ENCODE measurements at regions not wholly inside any gene's neighbourhood (a gene's known extent, or its start where the extent isn't known, plus 50 kb on each side); places are given as distances from the start of the nearest gene placed in this dataset.

DNA sequence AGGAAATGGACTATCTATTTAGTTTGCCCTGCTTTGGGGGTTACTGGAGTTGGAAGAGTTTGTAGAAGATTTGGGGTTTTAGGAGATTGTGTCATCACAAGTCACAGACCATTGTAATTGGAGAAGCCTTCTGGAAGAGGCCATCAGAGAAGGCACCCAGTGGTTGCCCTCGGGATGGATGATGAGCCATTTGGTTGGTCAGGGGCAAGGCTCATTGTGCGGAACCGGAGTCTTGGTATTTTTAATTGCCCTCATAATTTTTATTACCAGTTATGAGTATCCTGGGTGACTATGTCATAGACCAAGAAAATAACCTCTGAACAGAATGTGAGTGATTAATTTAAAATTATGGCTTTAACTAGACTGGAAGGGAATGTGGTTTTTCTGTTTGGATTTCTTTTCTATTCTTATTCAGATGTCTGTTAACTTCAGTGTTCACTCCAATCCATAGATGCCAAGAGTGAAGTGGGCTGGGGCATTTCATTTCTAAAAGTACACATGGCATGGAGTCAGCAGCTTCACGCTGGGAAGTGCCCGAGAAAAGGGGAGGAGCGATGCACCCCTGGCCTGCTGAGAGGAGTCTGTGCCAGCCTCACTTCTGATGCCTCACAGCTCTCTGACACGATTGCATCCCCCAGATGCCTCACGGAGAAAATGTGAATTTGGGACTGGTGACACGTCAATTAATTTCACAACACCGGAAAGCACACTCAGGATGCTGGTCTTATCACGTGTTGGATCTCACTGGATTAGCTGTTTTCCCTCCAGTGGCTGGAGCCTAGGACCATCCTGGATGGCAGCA, 225.6 kb upstream of the IGFBP3 start:
- peak; percentile 86 for DNase-seq

- peak; percentile 98 for DNase-seq
Measured at GRCh38 chr7:46145412-46145811, 224.3 kb upstream of the IGFBP3 start.

DNA sequence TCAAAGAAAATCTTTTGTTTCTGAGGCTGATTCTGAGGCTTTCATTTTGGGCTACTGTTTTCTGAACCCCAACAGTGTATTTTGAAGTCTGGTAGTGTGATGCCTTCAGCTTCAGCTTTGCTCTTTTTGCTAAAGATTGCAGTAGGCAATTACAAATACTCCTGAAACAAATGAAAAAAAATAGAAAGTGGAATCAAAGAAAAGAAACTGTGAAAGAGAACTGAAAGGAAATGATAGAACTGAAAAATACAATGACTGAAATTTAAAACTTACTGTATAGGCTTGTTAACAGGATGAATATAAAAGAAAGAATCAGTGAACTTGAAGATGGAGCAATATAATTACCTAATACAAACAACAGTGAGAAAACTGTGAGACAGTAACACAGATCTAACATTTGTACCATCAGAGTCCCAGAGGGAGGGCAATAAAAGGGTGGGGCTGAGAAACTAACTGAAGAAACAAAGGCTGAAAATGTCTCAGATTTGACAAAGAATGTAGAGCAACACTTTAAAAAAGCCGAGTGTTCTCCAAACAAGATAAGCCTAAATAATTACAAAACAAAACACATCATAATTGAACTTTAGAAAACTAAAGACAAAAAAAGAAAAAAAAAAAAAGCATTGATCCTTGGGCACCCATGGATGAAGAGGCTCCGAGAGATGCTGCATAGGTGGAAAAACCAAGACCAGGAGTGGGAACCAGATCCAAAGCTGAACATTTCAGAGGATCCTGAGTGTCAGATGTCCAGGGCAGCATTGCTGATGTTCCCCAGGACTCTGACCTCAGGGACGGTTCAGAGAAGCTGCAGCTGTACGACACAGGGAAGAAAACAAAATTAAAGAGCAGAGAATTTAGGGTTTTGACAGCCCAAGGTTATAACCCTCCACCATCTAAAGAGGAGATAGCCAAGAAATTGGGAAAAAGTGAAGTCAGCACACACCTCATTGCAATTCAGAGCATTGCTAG, 223.2 kb upstream of the IGFBP3 start:
- no peak for DNase-seq

- DNase-seq = no peak
Measured at GRCh38 chr7:46143421-46143820, 222.3 kb upstream of the IGFBP3 start.

- peak; percentile 84 for DNase-seq
Measured at GRCh38 chr7:46139079-46139478, 218.0 kb upstream of the IGFBP3 start.

- DNase-seq = no peak
Measured at GRCh38 chr7:46137725-46138124, 216.7 kb upstream of the IGFBP3 start.

GRCh38 chr7:46135557-46135956, 214.5 kb upstream of the IGFBP3 start:
- DNase-seq = no peak

DNA sequence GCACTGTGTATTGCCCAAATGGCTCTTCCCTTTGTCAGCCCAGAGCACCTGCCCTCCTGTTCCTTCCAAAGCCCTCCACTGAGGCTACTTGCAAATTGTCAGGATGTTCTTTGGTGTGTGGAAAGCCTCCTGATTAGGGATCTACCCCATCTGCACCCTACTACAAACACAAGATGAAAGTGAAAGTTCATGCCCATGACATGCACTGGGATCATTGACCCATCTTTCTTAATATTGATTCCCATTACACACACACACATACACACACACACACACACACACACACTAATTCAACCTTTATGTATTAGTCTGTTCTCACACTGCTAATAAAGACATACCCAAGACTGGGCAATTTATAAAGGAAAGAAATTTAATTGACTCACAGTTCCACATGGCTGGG, 213.7 kb upstream of the IGFBP3 start:
- DNase-seq = no peak

- DNase-seq = no peak
Measured at GRCh38 chr7:46134385-46134784, 213.3 kb upstream of the IGFBP3 start.

DNA sequence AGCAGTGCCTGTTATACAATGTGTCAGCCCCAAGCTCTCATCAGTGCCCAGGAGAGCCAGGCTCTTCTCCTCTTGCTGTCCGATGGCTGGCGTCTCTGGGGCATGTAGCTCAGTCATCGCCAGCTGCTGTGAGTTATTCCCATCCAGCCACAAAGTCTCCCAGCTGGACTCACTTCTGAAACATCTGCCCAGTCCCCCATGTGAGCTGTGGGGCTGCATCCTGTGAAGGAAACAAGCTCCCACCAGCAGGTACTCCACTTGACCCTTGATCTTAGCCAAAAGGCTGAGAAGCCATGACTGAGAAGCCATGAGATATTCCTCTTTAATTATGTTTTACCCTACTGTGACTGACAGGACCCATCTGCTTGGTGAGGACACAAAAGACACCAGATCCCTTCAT, 212.7 kb upstream of the IGFBP3 start:
- no peak for DNase-seq

GRCh38 chr7:46133072-46133471, 212.0 kb upstream of the IGFBP3 start:
- DNase-seq = no peak

DNA sequence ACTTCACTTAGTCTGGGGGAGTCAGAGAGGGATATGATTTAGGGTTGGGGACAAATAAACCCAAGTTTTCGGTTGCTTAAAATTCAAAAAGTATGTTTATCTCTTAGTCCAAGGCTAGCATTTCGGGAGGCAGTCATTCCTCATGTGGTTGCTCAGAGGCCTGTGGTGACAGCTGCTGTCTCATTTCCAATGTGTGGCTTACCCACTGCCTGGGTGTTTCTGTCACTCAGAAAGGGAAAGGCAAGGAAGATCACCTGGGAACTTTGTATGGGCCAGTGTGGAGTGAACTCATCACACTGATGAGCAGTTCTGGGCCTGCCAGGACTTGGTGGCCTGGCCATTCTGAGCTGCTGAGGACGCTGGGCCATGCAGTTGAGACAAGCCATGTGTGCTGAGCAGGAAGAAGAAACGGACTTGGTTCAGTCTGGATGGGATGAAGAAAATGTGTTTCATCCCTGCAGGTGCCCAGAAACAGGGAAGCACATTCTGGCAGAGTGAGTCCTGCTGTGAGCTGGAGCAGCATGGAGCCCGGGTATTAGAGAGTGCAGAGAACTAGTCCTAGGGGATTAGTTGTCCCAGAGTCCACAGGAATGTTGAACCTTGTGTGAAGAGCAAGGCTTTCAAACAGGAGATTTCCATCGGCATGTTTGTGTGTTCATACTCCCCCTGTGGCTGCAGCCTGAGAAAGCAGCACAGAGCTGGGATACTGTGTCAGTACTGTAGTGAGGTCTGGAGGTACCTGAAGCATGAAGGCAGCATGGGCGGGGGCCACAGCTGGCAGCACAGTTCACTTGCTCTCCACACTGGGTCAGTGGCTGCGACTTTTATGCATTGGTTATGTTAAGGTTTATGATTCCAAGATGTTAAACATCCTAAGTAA, 211.1 kb upstream of the IGFBP3 start:
- peak; percentile 81 for DNase-seq

GRCh38 chr7:46129831-46130230, 208.8 kb upstream of the IGFBP3 start:
- DNase-seq = no peak

- DNase-seq = no peak
Measured at GRCh38 chr7:46127814-46128213, 206.7 kb upstream of the IGFBP3 start.

- no peak for DNase-seq
Measured at GRCh38 chr7:46126675-46127300, 205.7 kb upstream of the IGFBP3 start.

GRCh38 chr7:46123756-46124343, 202.8 kb upstream of the IGFBP3 start:
- DNase-seq = no peak

DNA sequence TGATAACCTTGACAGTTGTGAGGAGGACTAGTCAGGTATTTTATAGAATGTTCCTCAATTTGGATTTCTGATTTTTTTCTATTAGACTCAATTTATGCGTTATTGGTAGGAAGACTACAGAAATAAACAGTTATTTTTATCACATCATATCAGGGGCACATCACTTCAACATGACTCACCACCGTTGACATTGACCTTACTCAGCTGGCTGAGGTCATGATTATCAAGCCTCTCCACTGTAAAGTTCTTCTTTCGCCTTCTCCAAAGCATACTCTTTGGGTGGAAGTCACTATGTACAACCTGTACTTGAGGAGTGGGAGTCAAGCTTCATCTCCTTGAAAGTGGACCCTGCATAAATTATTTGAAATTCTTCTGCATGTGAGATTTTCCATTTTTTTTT, 194.3 kb upstream of the IGFBP3 start:
- no peak for DNase-seq

DNA sequence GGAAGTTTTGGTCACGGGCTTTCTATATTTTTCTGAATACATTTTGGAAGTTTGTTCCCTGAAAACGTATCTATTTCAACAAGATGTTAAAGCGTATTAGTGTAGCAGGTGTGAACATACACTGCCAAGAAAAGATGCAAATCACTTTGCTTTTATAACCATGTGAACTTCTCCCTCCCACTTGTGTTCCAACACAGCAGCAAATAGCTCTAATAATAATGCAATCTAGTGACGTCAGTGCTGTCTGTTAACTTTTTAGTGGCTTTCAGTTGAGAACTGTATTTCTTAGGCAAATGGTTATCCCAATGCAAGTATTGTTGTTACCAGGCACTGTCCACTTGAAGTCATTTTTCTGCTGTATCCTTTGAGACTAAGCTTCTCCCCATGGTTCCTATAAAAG, 188.4 kb upstream of the IGFBP3 start:
- DNase-seq = no peak

- no peak for DNase-seq
Measured at GRCh38 chr7:46108272-46108671, 187.2 kb upstream of the IGFBP3 start.

DNA sequence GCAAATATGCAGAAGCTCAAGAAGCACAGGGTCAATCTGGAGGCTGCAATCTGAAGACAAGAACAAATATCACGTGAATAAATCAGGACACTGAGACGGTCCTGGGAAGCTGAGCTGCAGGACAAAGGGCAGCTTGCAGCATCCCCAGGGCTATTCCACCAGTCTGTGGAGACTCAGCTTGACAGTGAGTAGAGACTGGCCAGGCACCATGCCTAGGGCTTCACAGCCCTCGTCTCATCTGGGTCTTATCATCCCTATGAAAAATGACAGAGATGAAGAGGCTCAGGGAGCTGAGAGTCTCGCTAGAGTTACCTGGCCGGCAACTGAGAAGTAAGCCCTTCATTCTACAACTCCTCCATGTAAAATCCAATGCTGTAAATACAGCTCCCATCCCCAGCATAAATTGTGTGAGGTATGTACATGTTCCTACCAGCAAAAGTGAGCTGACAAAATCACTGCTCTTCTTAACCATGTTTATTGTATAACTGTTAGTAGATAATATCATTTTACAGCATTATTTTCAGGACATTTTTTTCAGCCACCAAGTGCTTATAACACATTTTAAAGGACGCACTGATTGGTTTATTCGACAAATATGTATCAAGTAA, 186.6 kb upstream of the IGFBP3 start:
- DNase-seq = no peak

GRCh38 chr7:46100521-46100920, 179.4 kb upstream of the IGFBP3 start:
- no peak for DNase-seq

- no peak for DNase-seq
Measured at GRCh38 chr7:46099076-46099475, 178.0 kb upstream of the IGFBP3 start.

Data from kidney glomerular epithelial cell (primary cell).